HG02588 (cell line): ENCODE measurements at regions not wholly inside any gene's neighbourhood (a gene's known extent, or its start where the extent isn't known, plus 50 kb on each side); places are given as distances from the start of the nearest gene placed in this dataset.

Experiments
- ATAC-seq: cut with Tn5 transposase; IDR thresholded peaks from one replicate; pipeline ENCODE4 v1.9.1; 2021; ENCODE audit warnings: mild to moderate bottlenecking, moderate library complexity; ENCODE audit not compliant: unreplicated experiment

DNA sequence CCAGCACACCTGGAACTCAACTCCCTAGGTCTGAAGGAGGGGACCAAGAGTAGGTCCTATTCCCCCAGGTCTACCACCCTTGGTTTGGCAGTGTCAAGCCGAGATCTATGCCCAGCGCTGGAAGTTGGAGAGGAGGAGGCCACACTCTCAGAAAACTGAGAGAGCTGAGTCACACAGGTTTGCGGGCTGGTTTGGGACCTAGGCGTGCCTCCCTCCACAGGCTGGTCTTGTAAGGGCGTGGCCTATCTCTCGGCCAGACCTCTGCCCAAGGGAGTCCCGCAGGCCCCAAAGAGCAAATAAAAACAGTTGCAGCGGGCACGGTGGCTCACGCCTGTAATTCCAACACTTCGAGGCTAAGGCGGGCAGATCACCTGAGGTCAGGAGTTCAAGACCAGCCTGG is 52.9 kb upstream of the INTU start:
- no peak for ATAC-seq

DNA sequence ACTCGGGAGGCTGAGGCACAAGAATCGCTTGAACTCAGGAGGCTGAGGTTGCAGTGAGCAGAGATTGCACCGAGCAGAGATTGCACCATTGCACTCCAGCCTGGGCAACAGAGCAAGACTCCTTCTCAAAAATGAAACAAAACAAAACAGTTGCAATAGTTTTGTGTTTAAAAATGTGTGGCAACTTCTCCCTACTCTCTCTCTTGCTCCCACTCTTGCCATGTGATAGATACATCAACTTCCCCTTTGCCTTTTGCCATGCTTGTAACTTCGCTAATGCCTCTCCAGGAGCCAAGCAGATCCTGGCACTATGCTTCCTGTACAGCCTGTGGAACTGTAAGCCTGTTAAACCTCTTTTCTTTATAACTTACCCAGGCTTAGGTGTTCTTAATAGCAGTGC is 52.5 kb upstream of the INTU start:
- ATAC-seq = no peak

DNA sequence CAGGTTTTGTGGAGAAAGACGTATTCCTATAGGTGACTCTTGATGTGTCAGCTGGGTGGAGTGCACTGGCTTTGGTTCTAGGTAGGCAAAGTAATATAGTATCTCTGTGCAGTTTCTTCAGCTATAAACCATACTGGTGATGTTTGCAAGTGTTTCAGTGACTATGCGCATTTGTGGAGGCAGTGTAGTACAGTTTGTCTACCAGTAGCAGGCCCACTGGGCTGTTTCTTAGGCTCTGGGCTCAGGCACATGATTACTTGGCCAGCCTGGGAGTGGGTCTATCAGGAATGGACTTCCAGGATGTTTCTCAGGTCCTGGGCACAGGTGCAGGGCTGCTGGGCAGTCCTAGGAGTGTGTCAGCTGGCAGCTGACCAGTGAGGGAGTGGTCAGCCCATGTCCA is 51.9 kb upstream of the INTU start:
- no peak for ATAC-seq
